Hematopoietic multipotent progenitor cell treated with erythropoietin and hydrocortisone succinate and interleukin-3 and kit ligand, for 4 days (in vitro differentiated cells): ENCODE measurements at regions not wholly inside any gene's neighbourhood (a gene's known extent, or its start where the extent isn't known, plus 50 kb on each side); places are given as distances from the start of the nearest gene placed in this dataset.
A peak's percentile ranks its signal among the peaks of the same experiment; 100 is the strongest.

ENCODE experiments used
- DNase-seq: peaks from one replicate; pipeline ENCODE4 v3.0.0-alpha.2; 2015

DNA sequence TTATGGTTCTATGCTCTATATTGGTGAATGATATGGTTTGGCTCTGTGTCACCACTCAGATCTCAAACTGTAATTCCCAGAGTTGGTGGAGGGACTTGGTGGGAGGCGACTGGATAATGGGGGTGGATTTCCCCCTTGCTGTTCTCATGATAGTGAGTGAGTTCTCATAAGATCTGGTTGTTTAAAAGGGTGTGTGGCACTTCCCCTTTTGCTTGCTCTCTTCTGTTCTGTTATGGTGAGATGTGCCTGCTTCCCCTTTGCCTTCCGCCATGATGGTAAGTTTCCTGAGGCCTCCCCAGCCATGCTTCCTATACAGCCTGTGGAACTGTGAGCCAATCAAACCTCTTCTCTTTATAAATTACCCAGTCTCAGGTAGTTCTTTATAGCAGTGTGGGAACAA, 446.6 kb upstream of the PDE3A start:
- DNase-seq, result peak; percentile 58

DNA sequence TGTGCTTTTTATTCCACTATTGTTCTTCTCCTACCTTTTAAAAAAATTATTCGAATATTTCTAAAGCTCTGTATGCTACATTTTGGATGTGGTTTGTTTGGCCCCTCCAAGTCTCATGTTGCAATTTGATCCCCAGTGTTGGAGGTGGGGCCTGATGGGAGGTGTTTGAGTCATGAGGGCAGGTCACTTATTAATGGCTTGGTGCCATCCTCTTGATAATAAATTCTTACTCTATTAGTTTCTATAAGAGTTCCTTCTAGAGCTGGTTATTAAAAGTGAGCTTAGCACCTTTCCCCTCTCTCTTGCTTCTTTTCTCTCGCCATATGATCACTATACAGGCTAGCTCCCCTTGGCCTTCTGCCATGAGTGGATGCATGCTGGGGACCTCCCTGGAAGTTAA, 445.6 kb upstream of the PDE3A start:
- DNase-seq, result no peak

DNA sequence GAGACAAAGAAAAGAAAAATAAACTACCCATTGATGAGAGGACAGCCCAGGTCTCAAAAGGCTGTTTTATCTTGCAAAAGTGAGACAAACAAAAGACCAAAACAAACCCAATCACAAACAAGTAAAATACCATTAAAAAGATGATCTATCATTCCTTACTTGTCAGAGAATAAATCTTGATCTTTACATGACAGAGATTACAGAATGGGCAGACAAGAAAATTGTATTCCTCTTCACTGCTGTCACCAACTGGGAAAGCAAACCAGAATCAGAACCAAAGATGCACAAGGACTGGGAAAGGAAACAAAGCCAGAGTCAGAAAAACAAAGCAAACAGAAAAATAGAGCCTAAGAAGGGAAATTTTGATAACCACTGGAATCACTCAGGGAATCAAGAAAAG, 444.0 kb upstream of the PDE3A start:
- DNase-seq, result no peak

DNA sequence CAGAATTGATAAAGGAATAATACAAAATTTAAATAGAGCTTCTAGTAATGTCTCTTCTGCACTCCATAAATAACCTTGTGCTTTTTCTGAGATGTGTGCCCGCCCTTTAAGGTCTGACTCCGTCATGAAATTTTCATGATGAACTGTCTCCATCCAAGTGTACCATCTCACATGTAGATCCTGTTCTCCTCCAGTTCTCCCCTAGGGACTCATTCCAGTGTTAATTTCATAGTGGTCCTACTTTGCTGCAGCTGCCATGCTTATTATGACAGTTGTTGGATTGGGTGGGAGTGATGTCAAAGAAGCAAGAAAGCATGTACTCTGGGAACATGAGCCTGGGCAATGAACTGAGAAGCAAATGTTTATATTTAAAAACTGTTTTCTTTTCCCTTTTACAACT, 442.5 kb upstream of the PDE3A start:
- no peak for DNase-seq

DNA sequence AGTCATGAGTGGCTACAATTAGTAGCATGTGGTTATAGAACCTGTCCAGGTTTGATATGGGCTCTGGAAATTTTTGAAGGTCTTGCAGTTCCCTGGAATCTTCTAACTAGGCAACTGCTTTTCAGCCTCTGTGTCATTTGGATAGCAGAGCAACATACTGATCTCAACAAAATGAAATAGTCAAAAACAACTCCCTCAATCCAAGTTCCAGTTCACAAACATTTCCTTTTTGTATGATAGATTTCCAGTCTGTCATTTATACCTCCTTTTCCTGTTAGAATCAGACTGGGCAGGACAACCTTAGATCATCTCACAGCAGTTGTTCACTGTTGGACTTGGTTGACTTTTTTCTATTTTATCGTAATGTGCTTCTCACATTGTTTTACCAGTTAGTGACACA, 442.1 kb upstream of the PDE3A start:
- no peak for DNase-seq

DNA sequence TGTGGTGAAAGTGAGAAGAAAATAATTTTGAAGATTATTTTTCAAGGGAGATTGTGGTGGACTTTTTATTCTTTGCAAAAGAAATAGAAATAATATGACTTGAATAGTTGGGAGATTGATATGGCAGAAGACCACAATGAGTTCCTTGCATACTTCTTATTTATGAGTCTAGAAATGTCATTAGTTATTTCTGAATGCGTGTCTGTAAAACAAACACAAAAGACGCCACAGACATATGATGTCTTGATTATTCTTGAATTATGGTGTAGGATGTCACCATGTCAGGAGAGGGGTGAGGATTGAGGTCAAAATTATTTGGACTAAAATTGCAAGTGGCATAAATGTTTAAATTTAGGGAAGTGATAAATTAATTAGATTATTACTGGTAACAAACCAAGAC, 440.7 kb upstream of the PDE3A start:
- DNase-seq, result no peak

DNA sequence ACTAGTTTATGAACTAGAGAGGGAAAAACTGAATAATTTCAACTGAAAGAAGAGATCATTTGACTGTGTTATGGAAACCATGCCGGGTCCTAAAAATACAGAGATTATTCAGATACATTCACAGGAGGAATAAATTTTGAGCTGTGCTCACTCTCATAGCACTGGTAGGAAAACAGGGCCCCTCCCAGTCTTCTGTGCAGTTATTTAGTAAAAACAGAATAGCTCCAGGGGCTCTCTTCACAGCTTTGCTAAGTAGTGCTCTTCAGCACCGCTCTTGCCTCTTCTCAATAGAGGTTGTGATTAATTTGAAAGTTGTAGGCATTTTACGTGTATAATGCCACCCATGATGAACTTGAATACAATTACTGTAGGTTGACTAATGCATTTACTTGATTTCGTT, 435.9 kb upstream of the PDE3A start:
- no peak for DNase-seq

DNA sequence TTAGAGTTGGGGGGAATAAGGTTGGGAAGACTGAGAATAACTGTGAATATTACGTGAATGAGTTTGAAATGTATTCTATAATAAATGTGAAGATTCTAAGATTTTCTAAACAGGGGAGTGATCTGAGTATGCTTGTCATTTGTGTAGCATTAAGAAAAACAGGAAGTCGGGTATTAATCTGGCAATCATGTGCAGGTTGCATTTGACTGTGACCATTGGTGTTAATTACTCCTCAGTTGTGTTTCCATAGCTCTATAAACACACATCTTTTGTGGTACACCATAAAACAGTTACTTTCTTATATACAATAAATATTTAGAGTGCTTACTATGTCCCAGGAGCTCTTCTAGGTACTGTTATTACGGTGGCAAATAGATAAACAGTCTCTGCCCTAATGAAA, 434.4 kb upstream of the PDE3A start:
- DNase-seq, result peak; percentile 10

DNA sequence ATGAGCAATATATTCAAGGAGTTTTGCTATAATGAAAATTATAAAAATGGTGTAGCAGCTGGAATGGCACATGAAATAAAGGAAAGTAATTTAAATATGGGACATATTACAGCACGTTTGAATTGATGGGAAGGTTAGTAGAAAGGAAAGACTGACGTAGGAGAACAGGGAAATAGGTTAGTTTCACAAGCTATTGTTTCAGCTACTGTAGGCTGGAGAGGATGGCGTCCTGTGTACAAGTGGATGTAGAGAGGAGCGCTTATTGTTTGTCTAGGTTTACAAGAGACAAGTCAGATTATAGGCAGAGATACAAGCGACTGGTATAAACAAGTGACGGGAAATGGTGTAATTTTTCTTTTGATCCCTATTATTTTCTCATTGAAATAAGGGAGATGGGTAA, 431.2 kb upstream of the PDE3A start:
- no peak for DNase-seq

DNA sequence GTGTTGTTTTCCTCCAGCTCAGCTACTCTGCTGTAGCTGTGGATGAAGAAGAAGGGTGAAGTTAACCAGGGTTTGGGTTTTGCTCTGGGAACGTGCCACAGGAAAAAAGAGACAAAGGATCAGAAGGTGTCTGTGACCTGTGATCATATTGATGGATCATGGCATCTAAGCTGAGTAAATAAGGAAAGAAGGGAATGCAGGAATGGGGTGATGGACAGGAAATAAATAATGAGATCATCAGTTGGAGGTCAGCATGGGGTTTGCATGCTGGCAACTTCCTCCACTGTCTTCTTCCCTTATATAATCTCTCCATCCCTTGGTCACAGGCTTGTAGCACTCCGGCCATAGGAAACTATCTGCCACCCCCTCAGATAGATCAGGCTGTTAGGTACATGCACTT, 430.3 kb upstream of the PDE3A start:
- DNase-seq, result no peak

DNA sequence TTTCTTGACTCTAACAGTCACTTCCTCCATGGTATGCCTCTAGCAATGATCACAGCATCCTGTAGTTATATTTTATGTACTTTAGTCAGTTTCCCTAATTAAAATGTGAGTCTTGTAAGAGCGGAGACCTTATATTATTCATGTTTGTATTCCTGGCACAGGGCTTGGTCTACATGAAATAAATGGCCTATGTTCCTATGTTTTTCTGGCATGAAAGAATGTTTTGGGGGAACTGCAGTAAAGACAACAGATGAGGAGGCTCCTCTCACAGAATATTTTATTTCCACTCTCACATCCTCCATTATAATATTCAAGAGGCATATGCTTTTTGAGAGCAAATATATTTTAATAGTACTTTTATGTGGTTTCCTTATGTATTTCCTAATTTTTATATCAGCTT, 429.8 kb upstream of the PDE3A start:
- no peak for DNase-seq

DNA sequence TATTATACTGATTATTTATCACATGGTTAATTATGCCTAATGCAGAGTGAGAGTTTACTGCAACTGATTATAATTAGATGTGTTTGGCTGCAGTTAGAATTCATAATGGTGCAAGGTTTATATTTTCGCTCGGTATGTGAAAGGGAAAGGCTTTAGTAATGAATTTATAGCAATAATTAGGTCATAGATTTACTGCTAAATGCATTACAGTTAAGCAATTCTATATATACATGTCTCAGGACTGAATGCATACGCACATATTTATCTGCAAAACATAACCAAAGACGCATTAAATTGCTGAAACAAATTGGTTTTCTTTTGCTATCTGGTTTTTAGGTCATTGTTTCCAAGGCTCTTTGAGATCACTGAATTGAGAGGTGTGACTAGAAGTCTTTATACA, 428.1 kb upstream of the PDE3A start:
- DNase-seq, result no peak

DNA sequence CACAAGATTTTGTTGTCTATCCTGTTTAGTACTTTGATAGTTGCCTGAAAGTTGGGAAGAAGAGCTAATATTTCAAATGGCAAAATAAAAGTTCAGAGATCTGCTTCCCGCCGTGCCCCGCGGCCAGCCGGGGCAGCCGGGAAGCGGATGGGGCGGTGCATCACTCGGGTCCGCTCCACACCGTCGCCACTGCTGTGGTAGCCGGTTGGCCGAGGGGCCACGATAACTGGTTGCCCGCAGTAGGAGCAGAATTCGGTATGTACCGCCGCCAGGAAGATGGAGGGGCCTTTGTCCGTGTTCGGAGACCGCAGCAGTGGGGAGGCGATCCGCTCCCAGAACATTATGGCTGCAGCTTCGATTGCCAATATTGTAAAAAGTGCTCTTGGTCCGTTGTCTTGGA, 427.2 kb upstream of the PDE3A start:
- no peak for DNase-seq

DNA sequence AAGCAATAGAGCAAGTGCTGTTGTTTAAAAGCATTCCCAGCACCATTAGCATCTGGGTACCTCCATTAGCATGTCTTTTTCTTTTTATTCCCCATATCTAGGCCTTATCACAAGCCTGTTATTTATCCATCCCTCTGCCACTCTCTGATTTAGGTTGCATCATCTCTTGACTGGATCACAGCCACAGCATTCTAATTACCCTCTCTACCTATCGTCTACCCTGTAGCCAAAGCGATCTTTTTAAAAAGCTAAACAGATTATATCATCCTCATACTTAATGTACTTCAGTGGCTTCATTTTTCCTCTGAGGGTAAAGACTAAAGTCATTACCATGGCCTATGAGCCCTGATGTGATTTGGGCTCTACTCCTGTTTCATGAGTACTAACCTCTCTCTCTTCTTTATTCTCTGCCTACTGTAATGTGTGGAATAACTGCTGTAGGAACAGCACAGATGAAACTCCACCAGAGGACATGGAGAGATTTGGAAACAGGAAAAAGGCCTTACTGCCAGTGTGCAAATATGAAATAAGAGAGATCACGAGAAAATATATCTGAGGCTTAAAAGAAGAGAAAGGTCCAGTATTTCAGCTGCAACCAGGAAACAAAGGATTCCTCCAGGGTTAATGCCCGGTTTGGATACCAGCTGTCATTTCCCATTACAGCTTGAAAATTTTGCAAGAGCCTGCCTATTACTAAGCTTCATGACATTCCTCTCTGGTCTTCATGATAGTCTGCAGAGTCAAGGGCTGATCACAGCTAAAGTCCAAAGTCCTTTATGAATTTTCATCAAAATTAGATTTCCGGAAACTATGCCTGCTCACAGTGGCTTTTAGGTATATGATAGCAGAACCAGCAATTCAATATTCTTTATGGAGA, 422.5 kb upstream of the PDE3A start:
- DNase-seq, result no peak

DNA sequence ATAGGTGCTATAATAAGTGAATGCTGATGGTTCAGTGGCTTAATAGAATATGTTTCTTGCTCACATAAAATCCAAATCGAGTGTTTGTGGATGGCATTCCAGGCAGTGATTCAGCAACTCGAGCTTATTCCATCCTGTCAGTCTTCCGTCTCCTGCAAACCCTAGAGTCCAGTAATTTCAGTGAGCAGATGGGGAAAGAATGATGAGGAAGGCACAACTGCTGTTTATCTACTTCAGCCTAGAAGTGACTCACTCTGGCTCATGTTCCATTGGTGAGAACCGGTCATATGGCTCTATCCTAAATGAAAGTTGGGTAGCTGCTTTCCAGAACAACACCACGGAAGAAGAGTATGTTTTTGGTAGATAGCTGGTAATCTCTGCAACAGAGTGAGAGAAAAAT, 421.8 kb upstream of the PDE3A start:
- no peak for DNase-seq

DNA sequence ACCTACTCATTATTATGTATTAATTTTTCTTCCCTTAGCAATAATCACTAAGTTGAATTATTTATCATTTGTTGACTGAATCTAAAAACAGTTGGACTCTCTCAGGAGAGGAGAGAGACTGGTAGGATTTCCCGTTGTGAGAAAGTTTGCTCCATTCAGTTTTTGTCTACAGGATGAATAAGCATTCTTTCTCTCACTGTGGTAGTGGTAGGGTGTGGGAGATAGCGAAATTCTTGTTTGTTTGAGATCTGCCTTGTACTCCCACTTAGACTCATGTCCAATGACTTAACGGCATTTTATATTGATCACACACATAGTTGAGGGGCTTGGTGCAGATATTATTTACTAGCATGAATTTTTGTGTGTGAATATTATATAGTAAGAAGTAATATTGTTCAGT, 421.0 kb upstream of the PDE3A start:
- DNase-seq, result no peak

DNA sequence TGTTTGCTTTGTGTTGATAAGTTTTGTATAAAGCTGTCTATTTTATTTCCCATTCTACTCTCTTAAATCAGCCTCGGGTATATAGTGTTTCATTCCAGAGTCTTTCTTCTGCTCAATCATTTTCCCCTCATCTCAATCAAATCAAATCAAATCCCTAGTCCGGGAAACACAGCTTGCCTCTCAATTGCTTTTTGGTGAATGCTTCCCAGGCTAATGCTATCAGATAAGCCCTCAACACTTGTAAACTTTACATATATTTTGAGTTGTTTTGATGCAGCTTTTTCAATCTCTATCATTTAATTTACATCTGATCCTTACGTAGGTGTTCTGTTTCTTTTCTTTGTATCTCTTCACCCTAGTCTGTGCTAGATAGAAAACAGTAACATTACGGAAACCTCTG, 416.7 kb upstream of the PDE3A start:
- DNase-seq, result no peak

DNA sequence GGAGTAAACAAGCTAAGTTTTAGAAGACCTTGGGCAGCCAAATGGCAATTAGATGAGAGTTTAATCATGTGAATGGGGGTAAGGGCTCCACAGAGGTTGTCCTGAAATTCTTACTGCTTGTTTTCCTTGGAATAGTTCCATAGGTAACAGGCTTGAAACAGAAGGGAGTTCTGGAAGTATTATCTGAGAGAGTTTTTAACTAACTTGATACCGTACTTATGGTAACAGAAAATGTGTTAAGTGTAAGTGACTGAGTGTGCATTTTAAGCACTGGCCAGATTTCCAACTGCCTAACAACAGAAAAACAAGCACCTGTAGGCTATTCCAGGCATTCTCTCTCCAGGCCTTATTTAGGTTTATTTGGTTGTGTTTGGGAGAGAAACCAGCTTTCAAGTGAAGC, 414.6 kb upstream of the PDE3A start:
- DNase-seq, result no peak

DNA sequence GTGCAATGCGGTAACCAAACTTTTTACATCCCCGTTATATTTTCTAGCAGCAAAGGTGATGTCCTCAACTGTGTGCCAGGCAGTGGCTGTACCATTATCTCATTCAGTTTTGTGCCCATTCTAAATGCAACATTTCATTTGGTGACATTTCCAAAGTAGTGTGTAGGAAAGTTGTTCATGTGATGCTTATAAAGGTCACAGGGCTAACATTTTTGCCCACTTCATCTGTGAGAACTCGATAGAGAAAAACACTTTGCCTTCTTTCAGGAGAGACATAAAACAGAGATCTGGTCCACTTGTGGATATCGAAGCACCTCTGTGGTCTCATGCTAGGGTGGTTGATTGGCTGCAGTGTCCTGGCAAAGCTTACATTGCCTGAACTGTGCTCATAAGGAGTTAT, 414.2 kb upstream of the PDE3A start:
- DNase-seq, result no peak

DNA sequence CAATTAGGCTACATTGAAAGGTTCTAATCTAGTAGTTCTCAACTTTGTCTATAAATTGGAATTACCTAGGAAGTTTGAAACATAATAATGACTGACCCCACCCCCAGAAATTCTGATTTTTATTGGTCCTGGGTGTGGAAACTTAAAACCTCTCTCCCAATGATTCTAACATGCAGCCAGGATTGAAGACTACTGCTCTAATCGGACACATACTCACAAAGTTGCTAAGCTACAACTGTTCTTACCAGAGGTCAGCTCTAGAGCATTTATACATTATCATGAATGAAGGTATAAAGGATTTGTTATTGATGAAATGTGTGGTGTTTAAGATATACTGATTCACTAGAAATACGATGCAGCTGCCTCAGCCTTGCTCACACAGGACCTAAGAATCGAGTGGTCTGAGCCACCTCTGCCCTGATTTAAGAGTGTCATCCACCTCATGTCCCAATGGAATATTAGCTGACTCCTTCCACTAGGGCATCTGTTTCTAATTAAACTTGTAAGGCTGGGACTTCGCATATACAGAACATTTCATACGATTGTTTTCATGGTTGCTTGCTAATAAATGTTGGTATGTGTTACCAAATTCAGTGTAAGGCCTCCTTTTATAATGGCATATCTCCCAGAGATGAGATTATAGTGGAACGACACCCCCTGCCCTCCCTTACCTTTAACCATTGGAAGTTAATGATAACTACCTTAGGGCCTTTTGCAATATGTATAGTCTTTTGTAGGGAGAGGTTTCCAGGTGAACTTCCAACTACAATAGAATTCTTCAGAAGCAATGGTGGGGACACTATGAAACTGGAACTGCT, 410.8 kb upstream of the PDE3A start:
- no peak for DNase-seq

DNA sequence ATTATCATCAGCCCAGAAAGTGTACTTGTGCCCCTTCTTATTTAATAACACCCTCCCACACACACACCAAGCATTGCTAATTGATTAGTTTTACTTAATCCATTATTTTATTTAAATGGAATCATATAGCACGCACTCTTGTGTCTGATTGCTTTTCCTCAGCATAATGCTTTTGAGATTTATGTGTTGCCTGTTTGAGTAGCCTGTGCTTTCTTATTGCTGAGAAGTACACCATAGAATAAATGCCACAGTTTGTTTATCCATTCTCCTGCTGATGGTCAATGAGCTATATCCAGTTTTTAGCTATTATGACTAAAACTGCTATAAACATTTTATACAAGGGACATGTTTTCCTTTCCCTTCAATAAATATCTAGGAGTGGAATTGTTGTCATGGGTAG, 409.9 kb upstream of the PDE3A start:
- DNase-seq, result no peak

DNA sequence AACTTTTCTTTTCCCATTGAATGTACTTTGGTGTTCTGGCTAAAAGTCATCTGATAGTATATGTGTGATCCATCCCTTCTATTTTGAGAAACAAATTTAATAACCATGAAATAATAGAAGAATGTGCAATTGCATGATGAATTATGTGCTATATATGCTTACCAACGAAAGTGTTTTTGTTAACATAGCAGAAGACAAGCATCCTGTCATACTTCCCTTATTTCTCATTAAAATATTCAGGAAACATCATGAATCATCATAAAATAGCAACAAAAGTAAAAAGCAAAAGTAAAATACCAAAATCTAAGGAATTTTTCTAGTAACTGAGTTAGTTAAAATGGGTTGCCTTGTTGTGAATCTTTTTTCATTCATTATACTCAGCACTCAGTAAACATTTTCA, 409.0 kb upstream of the PDE3A start:
- DNase-seq, result no peak

DNA sequence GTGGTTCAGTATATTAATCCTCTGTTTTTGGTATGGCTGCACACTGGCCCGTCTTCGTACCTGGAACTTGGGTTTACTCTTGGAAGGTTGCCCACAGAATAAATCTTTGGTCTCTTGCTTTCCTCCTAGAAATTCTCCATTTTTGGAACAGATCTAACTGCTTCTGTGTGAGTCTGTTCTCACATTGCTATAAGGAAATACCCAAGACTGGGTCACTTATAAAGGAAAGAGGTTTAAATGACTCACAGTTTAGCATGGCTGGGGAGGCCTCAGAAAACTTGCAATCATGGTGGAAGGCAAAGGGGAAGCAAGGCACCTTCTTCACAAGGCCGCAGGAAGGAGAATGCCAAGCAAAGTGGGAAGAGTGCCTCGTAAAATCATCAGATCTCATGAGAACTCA, 407.8 kb upstream of the PDE3A start:
- DNase-seq, result no peak

DNA sequence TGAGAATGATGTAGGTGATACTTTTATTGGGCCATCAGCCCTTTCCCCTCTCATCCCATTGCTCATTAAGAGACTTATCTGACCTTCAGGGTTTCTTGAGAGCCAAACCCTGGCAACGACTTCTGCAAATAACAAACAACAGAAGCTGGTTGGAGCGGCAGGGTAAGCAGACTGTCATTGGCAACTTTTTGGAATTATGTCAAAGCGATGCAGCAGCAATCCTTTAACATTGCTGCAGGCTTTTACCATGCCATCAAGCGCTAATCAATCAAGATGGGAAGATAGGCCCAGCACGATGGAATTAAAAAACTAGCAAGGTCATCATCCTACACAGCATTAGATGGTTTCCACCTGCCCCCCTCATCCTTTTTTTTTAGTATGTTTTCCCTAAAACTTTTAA, 406.1 kb upstream of the PDE3A start:
- DNase-seq, result no peak

DNA sequence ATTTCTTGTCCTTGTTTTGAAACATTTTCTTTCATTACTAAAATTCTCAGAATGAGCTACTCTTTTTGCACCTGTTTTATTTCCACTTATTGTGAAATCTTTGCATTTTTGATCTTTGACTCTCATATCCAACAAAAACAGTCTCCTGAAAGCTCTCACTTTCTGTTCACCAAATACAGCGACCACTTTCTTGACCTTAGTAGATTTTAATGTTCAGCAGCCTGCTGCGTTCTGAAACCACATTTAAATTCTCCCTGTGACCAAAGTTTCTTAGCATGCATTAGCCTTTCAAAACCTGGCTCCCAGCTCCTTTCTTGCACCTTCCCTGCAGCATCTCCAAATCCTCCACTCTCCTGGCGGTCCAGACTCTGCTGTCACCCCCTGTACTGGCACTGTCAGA, 404.4 kb upstream of the PDE3A start:
- no peak for DNase-seq
